HepG2 (cell line): ENCODE measurements at regions not wholly inside any gene's neighbourhood (a gene's known extent, or its start where the extent isn't known, plus 50 kb on each side); places are given as distances from the start of the nearest gene placed in this dataset.

Source experiments
- ARHGAP35 ChIP-seq: sonication (generic); formaldehyde crosslinking; IDR thresholded peaks from 2 replicates; pipeline ENCODE4 v1.9.0; 2022; ENCODE audit warnings: mild to moderate bottlenecking, inconsistent platforms, moderate library complexity, missing genetic modification reagents, borderline replicate concordance
- CHD2 ChIP-seq: IDR thresholded peaks from 2 replicates; pipeline ENCODE4 v1.6.1; 2011; ENCODE audit warnings: low read depth, low read length, improper control_type of control experiment
- CTCF ChIP-seq: sonication (generic); formaldehyde crosslinking; IDR thresholded peaks from 2 replicates; pipeline ENCODE4 v1.5.0; 2020; ENCODE audit warnings: mild to moderate bottlenecking, missing genetic modification reagents, moderate library complexity
- POLR2A ChIP-seq, 2 experiments: IDR thresholded peaks; 2 replicates each; pipeline ENCODE4 v1.6.1; 2011; ENCODE audit warnings: low read depth in 2 of 2, low read length in 2 of 2, mild to moderate bottlenecking in 1 of 2, moderate library complexity in 1 of 2; ENCODE audit not compliant: insufficient read depth in 1 of 2
- POLR2AphosphoS5 ChIP-seq: IDR thresholded peaks from 2 replicates; pipeline ENCODE4 v1.6.1; 2012; ENCODE audit warnings: low read depth, low read length
- SIN3A ChIP-seq: IDR thresholded peaks from 2 replicates; pipeline ENCODE4 v1.6.1; 2011; ENCODE audit warnings: low read depth, mild to moderate bottlenecking, control low read depth, low read length, borderline replicate concordance
- SOX13 ChIP-seq, 3 experiments: fragments of 450-650 bp in 1 of 3; sonication (generic) in 1 of 3; formaldehyde crosslinking in 1 of 3; IDR thresholded peaks in 2 of 3; conservative IDR thresholded peaks in 1 of 3; 2 replicates each; pipeline versions ENCODE4 v1.5.0 to v1.6.1; 2016 to 2020; ENCODE audit warnings: antibody characterized with exemption in 1 of 3, mild to moderate bottlenecking in 1 of 3, missing compliant biosample characterization in 1 of 3, missing genetic modification reagents in 1 of 3, moderate library complexity in 1 of 3
- ZBTB26 ChIP-seq: IDR thresholded peaks from 2 replicates; pipeline ENCODE4 v1.6.1; 2016; ENCODE audit warnings: missing compliant biosample characterization, missing genetic modification reagents, borderline replicate concordance
- ZC3H13 ChIP-seq: sonication (generic); formaldehyde crosslinking; IDR thresholded peaks from 2 replicates; pipeline ENCODE4 v1.8.1; 2023; ENCODE audit warnings: mild to moderate bottlenecking, missing genetic modification reagents, moderate library complexity
- ZNF274 ChIP-seq: sonication (generic); formaldehyde crosslinking; IDR thresholded peaks from 2 replicates; pipeline ENCODE4 v1.5.1; 2020; ENCODE audit warnings: mild to moderate bottlenecking, missing genetic modification reagents
- ZNF292 ChIP-seq: sonication (generic); formaldehyde crosslinking; IDR thresholded peaks from 2 replicates; pipeline ENCODE4 v1.8.1; 2022; ENCODE audit warnings: mild to moderate bottlenecking, low read depth, missing genetic modification reagents, borderline replicate concordance
- TF ChIP-seq, protein P1 (sequence below): sonication (generic); formaldehyde crosslinking; IDR thresholded peaks from 2 replicates; pipeline ENCODE4 v1.4.0; 2020; ENCODE audit warnings: low read depth, mild to moderate bottlenecking, missing genetic modification reagents

DNA sequence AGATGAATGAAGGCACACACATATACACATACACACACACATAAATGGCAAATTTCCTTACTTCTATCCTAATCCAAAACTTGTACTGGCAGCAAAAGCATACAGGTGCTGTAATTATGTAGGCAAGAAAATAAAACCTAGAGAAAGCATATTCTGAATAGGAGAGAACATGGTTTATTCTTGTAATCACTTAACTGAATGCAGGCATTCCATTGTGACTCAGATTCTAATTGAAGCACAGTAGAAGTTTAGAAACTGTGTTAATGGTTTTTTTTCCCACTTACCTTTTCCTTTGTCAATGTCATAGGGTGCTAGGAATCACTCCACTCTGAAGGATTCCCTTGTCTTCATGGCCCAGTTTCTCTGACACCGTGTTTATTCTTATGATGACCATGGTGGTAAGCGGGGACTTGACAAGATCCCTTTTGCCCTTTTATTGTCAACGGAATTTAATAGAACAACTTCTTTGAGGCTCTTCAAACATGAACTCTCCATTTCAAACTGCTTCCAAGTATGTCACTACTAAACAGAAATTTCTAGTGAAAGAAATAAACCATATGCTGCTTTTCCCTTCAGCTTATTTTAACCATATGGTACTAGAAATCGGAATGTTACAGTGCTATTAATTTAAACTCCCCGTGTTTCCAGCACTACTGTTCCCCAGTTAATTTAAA, 164.2 kb downstream of the OGFRL1 start:
- TF ChIP-seq CHD2 (no peak), CTCF (CRISPR knock-in tag) (no peak), SOX13 (IDR thresholded peaks at IDR 0.05) (no peak), SOX13 (CRISPR knock-in tag; conservative IDR thresholded peaks at IDR 0.05 in 1 of 2, IDR thresholded peaks at IDR 0.05 in 1 of 2) (no peak), POLR2AphosphoS5 (no peak), ZNF292 (CRISPR knock-in tag) (no peak), SIN3A (no peak), POLR2A (IDR thresholded peaks at IDR 0.05; ENCODE audit: insufficient read depth in 1 of 2, low read depth in 2 of 2, low read length in 2 of 2) (no peak), ZNF274 (CRISPR knock-in tag) (no peak), ARHGAP35 (CRISPR knock-in tag) (no peak), ZC3H13 (CRISPR knock-in tag) (no peak), ZBTB26 (CRISPR knock-in tag) (no peak)
- TF ChIP-seq, protein P1, sequence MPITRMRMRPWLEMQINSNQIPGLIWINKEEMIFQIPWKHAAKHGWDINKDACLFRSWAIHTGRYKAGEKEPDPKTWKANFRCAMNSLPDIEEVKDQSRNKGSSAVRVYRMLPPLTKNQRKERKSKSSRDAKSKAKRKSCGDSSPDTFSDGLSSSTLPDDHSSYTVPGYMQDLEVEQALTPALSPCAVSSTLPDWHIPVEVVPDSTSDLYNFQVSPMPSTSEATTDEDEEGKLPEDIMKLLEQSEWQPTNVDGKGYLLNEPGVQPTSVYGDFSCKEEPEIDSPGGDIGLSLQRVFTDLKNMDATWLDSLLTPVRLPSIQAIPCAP (CRISPR knock-in tag): no peak
